K562 (cell line): ENCODE measurements at regions not wholly inside any gene's neighbourhood (a gene's known extent, or its start where the extent isn't known, plus 50 kb on each side); places are given as distances from the start of the nearest gene placed in this dataset.

Source experiments
- ATAC-seq: fragments of 200-7000 bp; cut with Tn5 transposase; 3 replicates; pipeline ENCODE4 v1.9.1; 2020; ENCODE audit warnings: moderate library complexity
- BruUV-seq: library from RNA; stranded (reverse); fragments of 400-500 nt; replicated peaks from 2 replicates; lab custom pipeline; 2021; lab: Mats Ljungman, UMichigan
- CTCF ChIA-PET: fragments of 300-600 bp; formaldehyde crosslinking; extraction: SDS; loops from one replicate; lab custom pipeline; 2021; ENCODE audit warnings: low intra/inter-chr PET ratio; lab: Yijun Ruan, JAX
- POLR2A ChIA-PET: fragments of 300-600, 350-650 bp; sonication (Branson Sonifier 250); formaldehyde crosslinking; extraction: SDS; loops from one replicate; lab custom pipeline; 2021; ENCODE audit warnings: antibody characterized with exemption, inconsistent platforms; lab: Yijun Ruan, JAX
- DNase-seq, 4 experiments: peaks; one replicate each; pipeline versions ENCODE4 v3.0.0 to v3.0.0-alpha.2; 2011 to 2018; ENCODE audit warnings: low spot score in 3 of 4, mixed read lengths in 3 of 4; ENCODE audit errors: extremely low read depth in 1 of 4
- FAIRE-seq: peaks from 2 replicates; lab custom pipeline; 2011; peaks lifted over from hg19 to GRCh38; lab: Jason Lieb, UNC
- H2AFZ ChIP-seq: 2 replicates; pipeline ENCODE4 v1.6.0; 2011; ENCODE audit warnings: low read depth, low read length, control low read depth, inconsistent platforms
- H3K27ac ChIP-seq: fragments of 200-600 bp; 3 replicates; pipeline ENCODE4 v1.8.0; 2011; ENCODE audit warnings: low read depth, mild to moderate bottlenecking, control low read depth, inconsistent platforms, low read length, moderate library complexity, mixed read lengths; ENCODE audit errors: extremely low read depth
- H3K27me3 ChIP-seq, 2 experiments: fragments of 300-600 bp in 1 of 2; 2 replicates in 1 of 2; 3 replicates in 1 of 2; pipeline versions ENCODE4 v1.6.0 to v1.8.0; 2011; ENCODE audit warnings: inconsistent platforms in 2 of 2, low read length in 2 of 2, mild to moderate bottlenecking in 1 of 2, mixed read lengths in 1 of 2, moderate library complexity in 1 of 2; ENCODE audit not compliant: control insufficient read depth in 2 of 2, insufficient read depth in 2 of 2
- H3K36me3 ChIP-seq: fragments of 300-600 bp; 3 replicates; pipeline ENCODE4 v1.8.0; 2011; ENCODE audit warnings: mild to moderate bottlenecking, low read length, inconsistent platforms; ENCODE audit not compliant: control insufficient read depth, insufficient read depth
- H3K4me1 ChIP-seq, 2 experiments: fragments of 200-600 bp in 1 of 2; replicated peaks in 1 of 2; 2 replicates in 1 of 2; 3 replicates in 1 of 2; pipeline versions ENCODE4 v1.5.1 to v1.8.0; 2011; ENCODE audit warnings: inconsistent platforms in 2 of 2, low read length in 2 of 2, mild to moderate bottlenecking in 1 of 2, mixed read lengths in 1 of 2, moderate library complexity in 1 of 2; ENCODE audit not compliant: control insufficient read depth in 2 of 2, insufficient read depth in 2 of 2
- H3K4me2 ChIP-seq: 2 replicates; pipeline ENCODE4 v1.6.1; 2011; ENCODE audit warnings: low read length, control low read depth, inconsistent platforms, mixed read lengths; ENCODE audit not compliant: insufficient read depth
- H3K4me3 ChIP-seq: fragments of 200-600 bp; sonication (generic), shearing (Covaris generic); 2 replicates; pipeline ENCODE4 v1.5.1; 2016; ENCODE audit warnings: control low read depth, inconsistent platforms
- H3K79me2 ChIP-seq: fragments of 200-600 bp; 3 replicates; pipeline ENCODE4 v1.8.0; 2011; ENCODE audit warnings: low read length, inconsistent platforms; ENCODE audit not compliant: control insufficient read depth, insufficient read depth
- H3K9ac ChIP-seq, 2 experiments: 2 replicates each; pipeline versions ENCODE4 v1.6.0 to v1.6.1; 2011; ENCODE audit warnings: low read depth in 2 of 2, low read length in 2 of 2, control low read depth in 1 of 2, inconsistent platforms in 1 of 2, mild to moderate bottlenecking in 1 of 2, mixed read lengths in 1 of 2; ENCODE audit not compliant: insufficient read depth in 1 of 2
- H3K9me1 ChIP-seq: one replicate; pipeline ENCODE4 v1.6.0; 2011; ENCODE audit warnings: inconsistent platforms, mild to moderate bottlenecking, low read length, moderate library complexity; ENCODE audit not compliant: control insufficient read depth, insufficient read depth
- H3K9me3 ChIP-seq: replicated peaks from 2 replicates; pipeline ENCODE4 v1.5.1; 2011; ENCODE audit warnings: low read depth, low read length, inconsistent platforms; ENCODE audit not compliant: control insufficient read depth, insufficient read depth
- H4K20me1 ChIP-seq: replicated peaks from 2 replicates; pipeline ENCODE4 v1.6.1; 2011; ENCODE audit warnings: low read length, inconsistent platforms, mixed read lengths; ENCODE audit not compliant: control insufficient read depth, insufficient read depth
- ATF1 ChIP-seq, 2 experiments: fragments of 450-650 bp in 1 of 2; IDR thresholded peaks; 2 replicates each; pipeline ENCODE4 v1.6.1; 2016; ENCODE audit warnings: missing compliant biosample characterization in 1 of 2, missing genetic modification characterization in 1 of 2
- BDP1 ChIP-seq: IDR thresholded peaks from 3 replicates; pipeline ENCODE4 v1.6.1; 2011; ENCODE audit not compliant: insufficient read length, insufficient read depth
- HDAC1 ChIP-seq, 2 experiments: fragments of 450-650 bp; IDR thresholded peaks; 2 replicates each; pipeline ENCODE4 v1.6.1; 2016 to 2017; ENCODE audit warnings: inconsistent platforms in 1 of 2, mild to moderate bottlenecking in 1 of 2, moderate library complexity in 1 of 2
- PHB2 ChIP-seq: fragments of 450-650 bp; IDR thresholded peaks from 2 replicates; pipeline ENCODE4 v1.6.1; 2017; ENCODE audit warnings: low read depth
- PRPF4 ChIP-seq: fragments of 200-400 bp; formaldehyde crosslinking; IDR thresholded peaks from one replicate; pipeline ENCODE4 v1.6.1; 2017; ENCODE audit warnings: low read length, low read depth, mild to moderate bottlenecking; ENCODE audit not compliant: insufficient read depth, poor library complexity, severe bottlenecking
- RAD21 ChIP-seq, 2 experiments: fragments of 250-450 bp in 1 of 2; fragments of 450-650 bp in 1 of 2; sonication (Bioruptor Pico) in 1 of 2; formaldehyde crosslinking in 1 of 2; IDR thresholded peaks in 1 of 2; conservative IDR thresholded peaks in 1 of 2; 2 replicates each; pipeline versions ENCODE4 v1.4.0 to v1.8.0; 2020 to 2022; ENCODE audit warnings: mild to moderate bottlenecking in 2 of 2, moderate library complexity in 1 of 2
- ZNF134 ChIP-seq: fragments of 250-450 bp; sonication (Bioruptor Pico); conservative IDR thresholded peaks from 2 replicates; pipeline ENCODE4 v1.4.0; 2020
- ZNF436 ChIP-seq: fragments of 250-450, 450-650 bp; sonication (Bioruptor Pico); formaldehyde crosslinking; IDR thresholded peaks from 2 replicates; pipeline ENCODE4 v1.7.0; 2020; ENCODE audit warnings: mild to moderate bottlenecking
- ZNF699 ChIP-seq: fragments of 250-450 bp; sonication (Bioruptor Pico); IDR thresholded peaks from 2 replicates; pipeline ENCODE4 v1.8.0; 2021; ENCODE audit warnings: mild to moderate bottlenecking, moderate library complexity; ENCODE audit not compliant: insufficient replicate concordance
- ZNF785 ChIP-seq: fragments of 250-450 bp; sonication (Bioruptor Pico); IDR thresholded peaks from 2 replicates; pipeline ENCODE4 v1.4.0; 2020; ENCODE audit warnings: mild to moderate bottlenecking
- ZZZ3 ChIP-seq: fragments of 450-650 bp; IDR thresholded peaks from 2 replicates; pipeline ENCODE4 v1.6.1; 2016; ENCODE audit warnings: antibody characterized with exemption, mild to moderate bottlenecking, moderate library complexity
- WGBS: fragments of 100-300 bp; shearing (Covaris generic); methylation state at CpG from one replicate; pipeline ENCODE4 v1.1.6; 2016; ENCODE audit warnings: low coverage, mixed read lengths; ENCODE audit not compliant: insufficient coverage; ENCODE audit errors: missing lambda C conversion rate; 5-methylcytosine and 5-hydroxymethylcytosine counted together
- in situ Hi-C: fragments of 300-500 bp; cut with MboI; formaldehyde crosslinking; loops from 4 replicates; pipeline ENCODE4 v1.15.0; 2018; ENCODE audit warnings: inconsistent platforms, mixed read lengths
- intact Hi-C: fragments of 100-400 bp; cut with micrococcal nuclease; formaldehyde crosslinking; loops from 2 replicates; pipeline ENCODE4 v1.14.2; 2022

- H3K4me3 ChIP-seq: no peak overlapping the region
- H3K27me3 ChIP-seq: no peaks in the 10 kb centered on the region
- in situ Hi-C loops: no loop called here
- no peaks in the 10 kb centered on the region for H3K4me1 ChIP-seq
- POLR2A ChIA-PET: no interaction called here
- BruUV-seq: no TSS peak
- no peaks in the 10 kb centered on the region for H4K20me1 ChIP-seq
- ATAC-seq: no peak
- no peak overlapping the region for H3K27ac ChIP-seq
- H2AFZ ChIP-seq: no peak overlapping the region
- FAIRE-seq: no peak
- no peaks in the 10 kb centered on the region for H3K9me1 ChIP-seq
- no peak for DNase-seq
- intact Hi-C loops: no loop called here
- WGBS: 3% methylated on average over 4 of the region's 4 CpGs
- CTCF ChIA-PET: no interaction called here
- H3K4me2 ChIP-seq: no peak overlapping the region
- no peak for TF ChIP-seq ZNF699
- TF ChIP-seq BDP1: no peak
- TF ChIP-seq ZNF785 (CRISPR knock-in tag): no peak
- no peak for TF ChIP-seq ZNF134 (CRISPR knock-in tag)
- TF ChIP-seq PRPF4: no peak
- TF ChIP-seq ZNF436 (CRISPR knock-in tag): no peak
- TF ChIP-seq PHB2: no peak
- TF ChIP-seq ZZZ3: no peak
- no peaks in the 10 kb centered on the region for H3K36me3 ChIP-seq
- no peaks in the 10 kb centered on the region for H3K79me2 ChIP-seq
- H3K9me3 ChIP-seq: no peaks in the 10 kb centered on the region
- no peak overlapping the region for H3K9ac ChIP-seq
These were observed 272.0 kb upstream of the KYNU start for GRCh38 chr2:142605421-142605820.

GRCh38 chr2:142603759-142604158 lies 273.7 kb upstream of the KYNU start:
- no peak overlapping the region for H2AFZ ChIP-seq
- in situ Hi-C loops: no loop called here
- TF ChIP-seq ATF1 (CRISPR knock-in tag; IDR thresholded peaks at IDR 0.05) (no peak), ATF1 (tag; IDR thresholded peaks at IDR 0.05) (no peak), RAD21 (CRISPR knock-in tag; conservative IDR thresholded peaks at IDR 0.05 in 1 of 2, IDR thresholded peaks at IDR 0.05 in 1 of 2) (peak in 1 of 2 experiments; percentile 20; a peak in 1 of 4 replicates), HDAC1 (IDR thresholded peaks at IDR 0.05) (no peak)
- intact Hi-C loops: no loop called here
- no peak overlapping the region for H3K9ac ChIP-seq
- ChIA-PET POLR2A (no interaction called here), CTCF (no interaction called here)
- no TSS peak for BruUV-seq
- FAIRE-seq (no peak), DNase-seq (no peak), ATAC-seq (no peak)
- no peaks in the 10 kb centered on the region for H4K20me1 ChIP-seq
- H3K4me1 ChIP-seq: no peaks in the 10 kb centered on the region
- H3K27me3 ChIP-seq: no peaks in the 10 kb centered on the region
- no peaks in the 10 kb centered on the region for H3K9me1 ChIP-seq
- WGBS: 0% methylated on average over 1 of the region's 1 CpG
- H3K4me3 ChIP-seq: no peak overlapping the region
- no peaks in the 10 kb centered on the region for H3K79me2 ChIP-seq
- H3K27ac ChIP-seq: no peak overlapping the region
- H3K36me3 ChIP-seq: no peaks in the 10 kb centered on the region
- no peaks in the 10 kb centered on the region for H3K9me3 ChIP-seq
- H3K4me2 ChIP-seq: no peak overlapping the region
